ENCODE measurements at regions not wholly inside any gene's neighbourhood (a gene's known extent, or its start where the extent isn't known, plus 50 kb on each side); places are given as distances from the start of the nearest gene placed in this dataset.

DNA sequence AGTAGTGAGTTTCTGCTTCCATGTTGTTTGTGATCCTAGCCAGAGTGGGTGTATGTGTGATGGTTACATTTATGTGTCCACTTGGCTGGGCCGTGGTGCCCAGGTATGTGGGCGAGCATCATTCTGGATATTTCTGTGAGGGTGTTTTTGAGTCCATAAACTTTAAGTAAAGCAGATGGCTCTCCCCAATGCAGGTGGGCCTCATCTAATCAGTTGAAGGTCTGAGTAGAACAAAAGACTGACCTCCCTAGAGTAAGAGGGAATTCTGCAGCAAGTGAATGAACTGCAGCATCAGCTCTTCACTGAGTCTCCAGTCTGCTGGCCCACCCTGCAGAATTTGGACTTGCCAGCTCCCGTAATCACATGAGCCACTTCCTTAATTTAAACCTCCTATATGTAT lies 571.9 kb downstream of the ACTR3B start:
- TF ChIP-seq POLR2A (IDR thresholded peaks at IDR 0.05): no peak
- TF ChIP-seq, protein P1, sequence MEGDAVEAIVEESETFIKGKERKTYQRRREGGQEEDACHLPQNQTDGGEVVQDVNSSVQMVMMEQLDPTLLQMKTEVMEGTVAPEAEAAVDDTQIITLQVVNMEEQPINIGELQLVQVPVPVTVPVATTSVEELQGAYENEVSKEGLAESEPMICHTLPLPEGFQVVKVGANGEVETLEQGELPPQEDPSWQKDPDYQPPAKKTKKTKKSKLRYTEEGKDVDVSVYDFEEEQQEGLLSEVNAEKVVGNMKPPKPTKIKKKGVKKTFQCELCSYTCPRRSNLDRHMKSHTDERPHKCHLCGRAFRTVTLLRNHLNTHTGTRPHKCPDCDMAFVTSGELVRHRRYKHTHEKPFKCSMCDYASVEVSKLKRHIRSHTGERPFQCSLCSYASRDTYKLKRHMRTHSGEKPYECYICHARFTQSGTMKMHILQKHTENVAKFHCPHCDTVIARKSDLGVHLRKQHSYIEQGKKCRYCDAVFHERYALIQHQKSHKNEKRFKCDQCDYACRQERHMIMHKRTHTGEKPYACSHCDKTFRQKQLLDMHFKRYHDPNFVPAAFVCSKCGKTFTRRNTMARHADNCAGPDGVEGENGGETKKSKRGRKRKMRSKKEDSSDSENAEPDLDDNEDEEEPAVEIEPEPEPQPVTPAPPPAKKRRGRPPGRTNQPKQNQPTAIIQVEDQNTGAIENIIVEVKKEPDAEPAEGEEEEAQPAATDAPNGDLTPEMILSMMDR (IDR thresholded peaks at IDR 0.05): no peak
- Histone ChIP-seq H3K4me1 (no peaks in the 10 kb centered on the region), H3K9me3 (peaks cover 0 to 3% (median 0%) of the 10 kb centered on the region in 4 donors), H3K27ac (no peak overlapping the region), H3K36me3 (no peaks in the 10 kb centered on the region), H3K27me3 (no peaks in the 10 kb centered on the region), H3K4me3 (no peak overlapping the region)
- no peak for DNase-seq

DNA sequence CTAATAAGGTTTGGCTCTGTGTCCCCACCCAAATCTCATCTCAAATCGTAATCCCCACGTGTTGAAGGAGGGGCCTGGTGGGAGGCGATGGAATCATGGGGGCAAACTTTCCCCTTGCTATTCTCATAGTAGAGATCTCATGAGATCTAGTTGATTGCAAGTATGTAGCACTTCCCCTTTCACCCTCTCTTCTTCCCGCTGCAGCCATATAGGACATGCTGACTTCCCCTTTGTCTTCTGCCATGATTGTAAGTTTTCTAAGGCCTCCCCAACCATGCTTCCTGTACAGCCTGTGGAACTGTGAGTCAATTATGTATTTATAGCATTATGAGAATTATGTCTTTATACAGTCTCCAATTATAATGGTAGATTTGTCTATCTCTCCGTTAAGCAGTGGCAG lies 594.5 kb downstream of the ACTR3B start:
- H3K4me3 ChIP-seq: no peak overlapping the region
- no peaks in the 10 kb centered on the region for H3K9me3 ChIP-seq
- H3K27me3 ChIP-seq: no peaks in the 10 kb centered on the region
- H3K27ac ChIP-seq: no peak overlapping the region
- DNase-seq: no peak
- no peaks in the 10 kb centered on the region for H3K36me3 ChIP-seq
- no peaks in the 10 kb centered on the region for H3K4me1 ChIP-seq
- no peak for TF ChIP-seq POLR2A (IDR thresholded peaks at IDR 0.05)
- TF ChIP-seq, protein P1 (IDR thresholded peaks at IDR 0.05): no peak

DNA sequence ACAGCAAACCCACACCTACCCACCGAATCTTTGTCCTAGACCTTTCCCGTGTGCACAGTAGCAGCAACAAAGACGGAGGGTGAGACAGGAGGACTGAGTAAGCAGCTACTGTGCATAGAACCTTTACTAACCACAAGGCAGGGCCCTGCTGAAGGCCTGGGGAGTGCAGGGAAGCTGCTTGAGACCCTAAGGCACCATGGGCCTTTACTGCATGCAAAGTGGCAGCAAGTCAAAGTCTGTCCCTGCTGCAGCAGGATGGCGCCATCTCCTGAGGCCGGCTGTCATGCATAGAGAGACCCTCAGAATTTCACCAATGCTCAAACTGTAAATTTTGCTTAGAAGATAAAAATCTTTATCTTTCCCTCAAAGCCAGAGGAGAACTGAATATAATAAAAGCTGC lies 610.5 kb downstream of the ACTR3B start:
- Histone ChIP-seq H3K36me3 (no peaks in the 10 kb centered on the region), H3K4me1 (no peaks in the 10 kb centered on the region), H3K4me3 (no peak overlapping the region), H3K9me3 (peaks cover 0 to 4% (median 0%) of the 10 kb centered on the region in 4 donors), H3K27ac (no peak overlapping the region), H3K27me3 (no peaks in the 10 kb centered on the region)
- no peak for TF ChIP-seq POLR2A (IDR thresholded peaks at IDR 0.05)
- TF ChIP-seq, protein P1 (IDR thresholded peaks at IDR 0.05): no peak
- no peak for DNase-seq

DNA sequence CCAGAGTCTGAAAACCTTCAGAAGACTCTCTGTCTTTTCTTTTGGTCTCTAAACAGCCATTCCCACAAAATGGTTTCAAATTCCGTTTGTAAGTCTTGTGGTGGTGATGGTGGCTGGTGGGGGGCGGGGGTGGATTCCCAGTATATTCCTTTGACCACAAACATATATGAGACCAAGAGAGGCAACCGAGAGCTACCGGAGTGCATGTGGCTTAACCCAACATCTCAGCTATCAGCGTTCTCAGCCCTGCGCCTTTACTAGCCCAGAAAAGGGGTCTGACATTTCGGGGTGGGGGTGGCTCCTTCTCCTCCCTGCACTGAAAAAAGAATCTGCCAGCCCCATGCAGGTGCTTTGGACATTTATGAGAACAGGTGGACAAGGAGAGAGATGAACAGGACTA lies 621.1 kb downstream of the ACTR3B start:
- Histone ChIP-seq H3K27me3 (no peaks in the 10 kb centered on the region), H3K4me3 (no peak overlapping the region), H3K36me3 (no peaks in the 10 kb centered on the region), H3K9me3 (no peaks in the 10 kb centered on the region), H3K27ac (no peak overlapping the region), H3K4me1 (no peaks in the 10 kb centered on the region)
- TF ChIP-seq POLR2A (IDR thresholded peaks at IDR 0.05): no peak
- TF ChIP-seq, protein P1 (IDR thresholded peaks at IDR 0.05): no peak
- DNase-seq: no peak

DNA sequence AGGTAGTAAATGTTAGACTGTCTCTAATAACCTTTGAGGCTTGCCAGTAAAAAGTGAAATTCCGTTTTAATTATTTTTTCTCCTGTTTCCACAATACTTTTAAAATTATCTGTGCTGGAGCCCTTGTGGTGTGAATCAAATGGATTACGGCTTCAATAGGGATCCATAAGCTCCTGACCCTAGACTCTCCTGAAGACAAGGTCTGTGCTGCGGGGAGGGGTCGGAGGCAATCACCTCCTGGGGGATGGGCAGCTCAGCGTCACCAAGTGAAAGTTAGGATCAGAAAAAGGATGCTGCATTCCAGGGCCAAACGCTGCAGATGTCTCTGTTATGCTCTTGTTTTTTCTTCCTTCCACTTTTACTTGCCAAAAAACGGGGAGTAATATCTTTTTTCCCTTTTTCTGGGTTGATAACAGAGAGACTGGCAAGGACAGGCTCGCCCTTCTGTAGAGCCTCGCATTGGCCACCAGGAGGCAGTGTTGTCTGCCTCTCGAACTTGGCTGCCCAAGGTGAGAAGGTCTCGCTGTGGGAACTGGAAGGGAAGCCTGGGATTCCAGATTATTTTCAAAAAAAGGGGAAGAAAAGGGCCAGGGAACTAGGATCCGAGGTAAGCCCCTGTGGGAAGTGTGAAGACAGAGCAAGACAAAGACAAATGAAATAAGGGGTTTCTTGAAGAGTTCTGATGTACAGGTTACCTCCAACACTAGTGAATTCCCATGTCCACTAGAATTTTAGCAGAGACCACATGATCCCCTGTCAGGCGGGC lies 621.9 kb downstream of the ACTR3B start:
- H3K4me3 ChIP-seq: no peak overlapping the region
- no peaks in the 10 kb centered on the region for H3K9me3 ChIP-seq
- H3K36me3 ChIP-seq: no peaks in the 10 kb centered on the region
- peak overlapping the region in 1 of 4 donors; percentile 44 for H3K27ac ChIP-seq
- DNase-seq: no peak
- no peaks in the 10 kb centered on the region for H3K27me3 ChIP-seq
- H3K4me1 ChIP-seq: no peaks in the 10 kb centered on the region
- TF ChIP-seq, protein P1 (IDR thresholded peaks at IDR 0.05): peak in 5 of 6 experiments; percentile 6 to 47 (median 33)
- TF ChIP-seq POLR2A (IDR thresholded peaks at IDR 0.05): no peak

Data from Peyer's patch (tissue), 4 donors.